ENCODE measurements at regions not wholly inside any gene's neighbourhood (a gene's known extent, or its start where the extent isn't known, plus 50 kb on each side); places are given as distances from the start of the nearest gene placed in this dataset.

DNA sequence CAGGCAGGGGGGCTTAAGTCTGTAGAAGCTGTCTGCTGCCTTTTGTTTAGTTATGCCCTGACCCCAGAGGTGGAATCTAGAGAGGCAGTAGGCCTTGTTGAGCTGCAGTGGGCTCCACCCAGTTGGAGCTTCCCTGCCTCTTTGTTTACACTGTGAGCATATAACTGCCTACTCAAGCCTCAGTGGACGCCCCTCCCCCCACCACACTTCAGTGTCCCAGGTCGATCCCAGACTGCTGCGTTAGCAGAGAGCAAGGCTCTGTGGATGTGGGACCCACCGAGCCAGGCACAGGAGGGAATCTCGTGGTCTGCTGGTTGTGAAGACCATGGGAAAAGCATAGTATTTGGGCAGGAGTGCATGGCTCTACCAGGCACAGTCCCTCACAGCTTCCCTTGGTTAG lies 446.8 kb upstream of the RARB start:
- no peak for DNase-seq (ENCODE audit: low read depth)
- no peak overlapping the region for H3K4me3 ChIP-seq (ENCODE audit: low read depth, low read length)
- TF ChIP-seq MYC (IDR thresholded peaks at IDR 0.05; ENCODE audit: low read depth, low read length): no peak
- TF ChIP-seq, protein P1, sequence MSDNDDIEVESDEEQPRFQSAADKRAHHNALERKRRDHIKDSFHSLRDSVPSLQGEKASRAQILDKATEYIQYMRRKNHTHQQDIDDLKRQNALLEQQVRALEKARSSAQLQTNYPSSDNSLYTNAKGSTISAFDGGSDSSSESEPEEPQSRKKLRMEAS (IDR thresholded peaks at IDR 0.05; ENCODE audit: low read depth, low read length): no peak
- TF ChIP-seq, protein P2, sequence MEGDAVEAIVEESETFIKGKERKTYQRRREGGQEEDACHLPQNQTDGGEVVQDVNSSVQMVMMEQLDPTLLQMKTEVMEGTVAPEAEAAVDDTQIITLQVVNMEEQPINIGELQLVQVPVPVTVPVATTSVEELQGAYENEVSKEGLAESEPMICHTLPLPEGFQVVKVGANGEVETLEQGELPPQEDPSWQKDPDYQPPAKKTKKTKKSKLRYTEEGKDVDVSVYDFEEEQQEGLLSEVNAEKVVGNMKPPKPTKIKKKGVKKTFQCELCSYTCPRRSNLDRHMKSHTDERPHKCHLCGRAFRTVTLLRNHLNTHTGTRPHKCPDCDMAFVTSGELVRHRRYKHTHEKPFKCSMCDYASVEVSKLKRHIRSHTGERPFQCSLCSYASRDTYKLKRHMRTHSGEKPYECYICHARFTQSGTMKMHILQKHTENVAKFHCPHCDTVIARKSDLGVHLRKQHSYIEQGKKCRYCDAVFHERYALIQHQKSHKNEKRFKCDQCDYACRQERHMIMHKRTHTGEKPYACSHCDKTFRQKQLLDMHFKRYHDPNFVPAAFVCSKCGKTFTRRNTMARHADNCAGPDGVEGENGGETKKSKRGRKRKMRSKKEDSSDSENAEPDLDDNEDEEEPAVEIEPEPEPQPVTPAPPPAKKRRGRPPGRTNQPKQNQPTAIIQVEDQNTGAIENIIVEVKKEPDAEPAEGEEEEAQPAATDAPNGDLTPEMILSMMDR (IDR thresholded peaks at IDR 0.05; ENCODE audit: low read depth, low read length): no peak
- TF ChIP-seq POLR2A (IDR thresholded peaks at IDR 0.05; ENCODE audit: extremely low read depth, insufficient read length): no peak

DNA sequence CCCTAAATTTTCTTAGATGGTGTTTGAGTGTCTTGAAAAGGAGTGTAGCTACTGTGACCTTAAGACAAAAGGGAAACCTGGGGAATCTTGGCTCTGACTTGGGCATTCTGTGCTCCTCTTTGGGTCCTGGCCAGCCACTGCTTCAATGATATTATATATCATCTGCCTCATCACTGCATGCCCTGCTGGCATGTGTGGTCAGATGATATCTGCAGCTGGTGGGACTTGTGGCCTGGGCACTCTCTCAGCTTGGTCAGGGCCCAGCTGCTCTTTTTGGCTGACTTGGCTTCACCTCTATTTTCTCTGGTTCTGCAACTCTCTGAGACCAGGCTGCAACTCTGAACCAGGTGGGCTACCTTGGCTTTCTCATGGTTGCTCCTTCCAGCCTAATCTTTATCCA lies 446.1 kb upstream of the RARB start:
- no peak for DNase-seq (ENCODE audit: low read depth)
- no peak overlapping the region for H3K4me3 ChIP-seq (ENCODE audit: low read depth, low read length)
- TF ChIP-seq, protein P1 (IDR thresholded peaks at IDR 0.05; ENCODE audit: low read depth, low read length): no peak
- TF ChIP-seq, protein P2 (IDR thresholded peaks at IDR 0.05; ENCODE audit: low read depth, low read length): no peak
- TF ChIP-seq POLR2A (IDR thresholded peaks at IDR 0.05; ENCODE audit: extremely low read depth, insufficient read length) (no peak), MYC (IDR thresholded peaks at IDR 0.05; ENCODE audit: low read depth, low read length) (no peak)

DNA sequence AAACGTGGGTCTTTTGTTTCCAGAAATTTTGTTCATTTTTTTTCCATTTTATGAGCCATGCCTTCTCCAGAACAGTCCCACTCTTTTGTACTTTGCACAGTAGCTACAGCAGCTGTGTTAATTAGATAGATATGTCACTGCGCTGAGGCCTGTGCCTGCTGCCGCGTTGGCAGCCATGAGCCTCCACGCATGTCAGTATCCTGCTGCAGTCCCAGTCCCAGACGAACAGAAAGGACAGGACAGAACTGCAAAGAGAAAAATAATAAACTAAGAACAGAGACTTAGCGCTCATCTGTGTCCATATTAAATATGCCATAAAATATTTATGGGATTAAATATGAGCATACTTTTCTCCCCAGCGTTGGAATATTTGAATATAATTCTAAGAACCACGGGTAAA lies 442.4 kb upstream of the RARB start:
- DNase-seq (ENCODE audit: low read depth): no peak
- no peak for TF ChIP-seq POLR2A (IDR thresholded peaks at IDR 0.05; ENCODE audit: extremely low read depth, insufficient read length)
- TF ChIP-seq, protein P1 (IDR thresholded peaks at IDR 0.05; ENCODE audit: low read depth, low read length): no peak
- TF ChIP-seq, protein P2 (IDR thresholded peaks at IDR 0.05; ENCODE audit: low read depth, low read length): no peak
- no peak for TF ChIP-seq MYC (IDR thresholded peaks at IDR 0.05; ENCODE audit: low read depth, low read length)
- no peak overlapping the region for H3K4me3 ChIP-seq (ENCODE audit: low read depth, low read length)

DNA sequence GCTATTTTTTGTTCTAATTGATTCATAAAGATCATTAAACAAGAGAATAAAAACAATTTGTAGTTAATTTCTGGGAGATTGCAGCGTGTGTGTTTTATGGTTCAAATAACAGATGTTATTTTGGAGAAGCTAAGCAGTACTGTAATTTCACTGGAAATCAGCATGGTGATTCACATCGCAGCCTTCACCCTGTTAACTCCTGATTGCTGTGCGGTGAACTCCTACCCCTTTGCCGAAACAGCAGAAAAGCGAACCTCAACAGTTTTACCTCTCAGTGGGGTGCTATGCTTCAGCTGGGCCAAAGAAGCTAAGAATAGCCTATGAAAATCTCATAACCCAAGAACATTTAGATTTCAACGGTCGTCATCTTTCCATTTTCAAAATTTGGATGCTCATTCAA lies 441.5 kb upstream of the RARB start:
- TF ChIP-seq POLR2A (IDR thresholded peaks at IDR 0.05; ENCODE audit: extremely low read depth, insufficient read length) (no peak), MYC (IDR thresholded peaks at IDR 0.05; ENCODE audit: low read depth, low read length) (no peak)
- TF ChIP-seq, protein P1 (IDR thresholded peaks at IDR 0.05; ENCODE audit: low read depth, low read length): no peak
- TF ChIP-seq, protein P2 (IDR thresholded peaks at IDR 0.05; ENCODE audit: low read depth, low read length): no peak
- DNase-seq (ENCODE audit: low read depth): no peak

DNA sequence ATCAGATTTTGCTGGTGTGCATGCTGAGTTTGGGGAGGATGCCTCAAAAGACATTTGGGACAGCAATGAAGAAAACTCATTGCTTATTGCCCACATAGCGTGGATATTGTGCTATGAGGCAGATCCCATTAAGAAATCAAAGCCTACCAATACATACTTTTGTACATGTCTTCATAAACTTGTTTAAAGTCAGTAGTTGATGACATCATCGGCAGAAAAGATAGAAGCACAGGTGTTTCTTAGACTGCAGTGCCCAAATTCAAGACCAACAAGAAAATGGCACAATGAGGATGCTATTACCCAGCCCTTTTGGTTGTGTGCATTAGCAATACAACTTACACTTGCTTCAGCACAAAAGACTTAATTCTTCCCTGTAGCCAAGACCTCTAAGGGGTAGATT lies 428.7 kb upstream of the RARB start:
- H3K4me3 ChIP-seq (ENCODE audit: low read depth, low read length): no peak overlapping the region
- DNase-seq (ENCODE audit: low read depth): no peak
- TF ChIP-seq MYC (IDR thresholded peaks at IDR 0.05; ENCODE audit: low read depth, low read length) (no peak), POLR2A (IDR thresholded peaks at IDR 0.05; ENCODE audit: extremely low read depth, insufficient read length) (no peak)
- TF ChIP-seq, protein P1 (IDR thresholded peaks at IDR 0.05; ENCODE audit: low read depth, low read length): no peak
- TF ChIP-seq, protein P2 (IDR thresholded peaks at IDR 0.05; ENCODE audit: low read depth, low read length): no peak

More for the DNA sequence above, 441.5 kb upstream of the RARB start:
- H3K4me3 ChIP-seq (ENCODE audit: low read depth, low read length): no peak overlapping the region

Data from NB4 (cell line).